Adipocyte (in vitro differentiated cells): ENCODE measurements at regions not wholly inside any gene's neighbourhood (a gene's known extent, or its start where the extent isn't known, plus 50 kb on each side); places are given as distances from the start of the nearest gene placed in this dataset.

Experiments used
- DNase-seq: peaks from one replicate; pipeline ENCODE4 v3.0.0-alpha.2; 2015; ENCODE audit warnings: low read depth
- H3K27me3 ChIP-seq: replicated peaks from 2 replicates; pipeline ENCODE4 v1.7.0; 2013; ENCODE audit warnings: mild to moderate bottlenecking, low read length, moderate library complexity; ENCODE audit not compliant: control insufficient read depth, insufficient read depth
- H3K36me3 ChIP-seq: 2 replicates; pipeline ENCODE4 v1.7.0; 2013; ENCODE audit warnings: low read length, mild to moderate bottlenecking, moderate library complexity; ENCODE audit not compliant: control insufficient read depth, insufficient read depth, severe bottlenecking
- H3K4me1 ChIP-seq: 2 replicates; pipeline ENCODE4 v1.7.0; 2013; ENCODE audit warnings: mild to moderate bottlenecking, low read length, moderate library complexity; ENCODE audit not compliant: control insufficient read depth, insufficient read depth
- H3K4me3 ChIP-seq: 2 replicates; pipeline ENCODE4 v1.7.0; 2013; ENCODE audit warnings: mild to moderate bottlenecking, low read length, moderate library complexity
- H3K9ac ChIP-seq: 2 replicates; pipeline ENCODE4 v1.7.0; 2013; ENCODE audit warnings: mild to moderate bottlenecking, low read length, moderate library complexity
- H3K9me3 ChIP-seq: 2 replicates; pipeline ENCODE4 v1.7.0; 2013; ENCODE audit warnings: mild to moderate bottlenecking, low read length, moderate library complexity; ENCODE audit not compliant: control insufficient read depth

GRCh38 chr4:24007860-24008261, 118.0 kb upstream of the PPARGC1A start:
- Histone ChIP-seq H3K27me3 (no peaks in the 10 kb centered on the region), H3K9ac (no peak overlapping the region), H3K4me3 (no peak overlapping the region), H3K9me3 (no peaks in the 10 kb centered on the region), H3K4me1 (peaks cover 13% of the 10 kb centered on the region), H3K36me3 (no peaks in the 10 kb centered on the region)
- no peak for DNase-seq

GRCh38 chr4:24006269-24006668, 116.4 kb upstream of the PPARGC1A start:
- Histone ChIP-seq H3K36me3 (no peaks in the 10 kb centered on the region), H3K9me3 (no peaks in the 10 kb centered on the region), H3K4me3 (no peak overlapping the region), H3K4me1 (peaks cover 15% of the 10 kb centered on the region), H3K27me3 (no peaks in the 10 kb centered on the region), H3K9ac (no peak overlapping the region)
- DNase-seq: no peak

- no peak overlapping the region for H3K9ac ChIP-seq
- peaks cover 17% of the 10 kb centered on the region for H3K4me1 ChIP-seq
- DNase-seq: peak; percentile 2
- H3K27me3 ChIP-seq: no peaks in the 10 kb centered on the region
- H3K4me3 ChIP-seq: no peak overlapping the region
- no peaks in the 10 kb centered on the region for H3K36me3 ChIP-seq
- H3K9me3 ChIP-seq: no peaks in the 10 kb centered on the region
Measured at GRCh38 chr4:24003926-24004325, 114.1 kb upstream of the PPARGC1A start.

GRCh38 chr4:24003496-24003895, 113.6 kb upstream of the PPARGC1A start:
- no peaks in the 10 kb centered on the region for H3K36me3 ChIP-seq
- H3K4me1 ChIP-seq: peaks cover 16% of the 10 kb centered on the region
- H3K27me3 ChIP-seq: no peaks in the 10 kb centered on the region
- no peak overlapping the region for H3K4me3 ChIP-seq
- H3K9me3 ChIP-seq: no peaks in the 10 kb centered on the region
- no peak for DNase-seq
- H3K9ac ChIP-seq: no peak overlapping the region

GRCh38 chr4:24002330-24002966, 112.6 kb upstream of the PPARGC1A start:
- no peaks in the 10 kb centered on the region for H3K9me3 ChIP-seq
- no peak overlapping the region for H3K9ac ChIP-seq
- DNase-seq: no peak
- H3K36me3 ChIP-seq: no peaks in the 10 kb centered on the region
- H3K4me3 ChIP-seq: no peak overlapping the region
- H3K27me3 ChIP-seq: no peaks in the 10 kb centered on the region
- peaks cover 8% of the 10 kb centered on the region for H3K4me1 ChIP-seq

GRCh38 chr4:24001486-24002329, 111.9 kb upstream of the PPARGC1A start:
- Histone ChIP-seq H3K4me3 (no peak overlapping the region), H3K9ac (no peak overlapping the region), H3K9me3 (no peaks in the 10 kb centered on the region), H3K36me3 (no peaks in the 10 kb centered on the region), H3K27me3 (no peaks in the 10 kb centered on the region), H3K4me1 (peaks cover 8% of the 10 kb centered on the region)
- DNase-seq: no peak

- H3K9ac ChIP-seq: no peak overlapping the region
- H3K4me1 ChIP-seq: peaks cover 8% of the 10 kb centered on the region
- DNase-seq: no peak
- no peaks in the 10 kb centered on the region for H3K36me3 ChIP-seq
- no peaks in the 10 kb centered on the region for H3K9me3 ChIP-seq
- H3K27me3 ChIP-seq: no peaks in the 10 kb centered on the region
- H3K4me3 ChIP-seq: no peak overlapping the region
Measured at GRCh38 chr4:24000470-24000831, 110.6 kb upstream of the PPARGC1A start.

GRCh38 chr4:23999714-24000469, 110.0 kb upstream of the PPARGC1A start:
- no peaks in the 10 kb centered on the region for H3K36me3 ChIP-seq
- DNase-seq: no peak
- no peak overlapping the region for H3K4me3 ChIP-seq

GRCh38 chr4:23993373-23993772, 103.5 kb upstream of the PPARGC1A start:
- H3K9me3 ChIP-seq: no peaks in the 10 kb centered on the region
- no peak overlapping the region for H3K4me3 ChIP-seq
- no peak for DNase-seq
- no peaks in the 10 kb centered on the region for H3K36me3 ChIP-seq
- H3K27me3 ChIP-seq: peaks cover 7% of the 10 kb centered on the region
- H3K4me1 ChIP-seq: no peaks in the 10 kb centered on the region
- H3K9ac ChIP-seq: no peak overlapping the region

More at GRCh38 chr4:23999714-24000469, 110.0 kb upstream of the PPARGC1A start:
- H3K4me1 ChIP-seq: peaks cover 8% of the 10 kb centered on the region
- no peaks in the 10 kb centered on the region for H3K27me3 ChIP-seq
- H3K9ac ChIP-seq: no peak overlapping the region
- H3K9me3 ChIP-seq: no peaks in the 10 kb centered on the region

- Histone ChIP-seq H3K4me1 (no peaks in the 10 kb centered on the region), H3K27me3 (peaks cover 7% of the 10 kb centered on the region), H3K9ac (no peak overlapping the region), H3K36me3 (no peaks in the 10 kb centered on the region), H3K4me3 (no peak overlapping the region), H3K9me3 (no peaks in the 10 kb centered on the region)
- no peak for DNase-seq
Measured at GRCh38 chr4:23991444-23991843, 101.6 kb upstream of the PPARGC1A start.

- no peaks in the 10 kb centered on the region for H3K9me3 ChIP-seq
- no peaks in the 10 kb centered on the region for H3K27me3 ChIP-seq
- H3K9ac ChIP-seq: no peak overlapping the region
- H3K4me1 ChIP-seq: no peaks in the 10 kb centered on the region
- no peaks in the 10 kb centered on the region for H3K36me3 ChIP-seq
- DNase-seq: no peak
- H3K4me3 ChIP-seq: no peak overlapping the region
Measured at GRCh38 chr4:23986270-23986669, 96.4 kb upstream of the PPARGC1A start.
